Keratinocyte (primary cell): ENCODE measurements at regions not wholly inside any gene's neighbourhood (a gene's known extent, or its start where the extent isn't known, plus 50 kb on each side); places are given as distances from the start of the nearest gene placed in this dataset.

Experiments
- EZH2 ChIP-seq: IDR thresholded peaks from one replicate; pipeline ENCODE4 v1.6.1; 2012; ENCODE audit warnings: inconsistent platforms, mild to moderate bottlenecking, low read length, moderate library complexity
- TF ChIP-seq, protein P1 (sequence below), 3 experiments: IDR thresholded peaks in 1 of 3; conservative IDR thresholded peaks in 1 of 3; optimal IDR thresholded peaks in 1 of 3; 2 replicates in 2 of 3; 3 replicates in 1 of 3; pipeline versions ENCODE3 to v1.5.1; 2011; ENCODE audit warnings: low read length in 3 of 3, mild to moderate bottlenecking in 3 of 3, moderate library complexity in 2 of 3, control low read depth in 1 of 3, inconsistent platforms in 1 of 3; ENCODE audit not compliant: insufficient read depth in 2 of 3; ENCODE audit errors: extremely low read depth in 1 of 3

DNA sequence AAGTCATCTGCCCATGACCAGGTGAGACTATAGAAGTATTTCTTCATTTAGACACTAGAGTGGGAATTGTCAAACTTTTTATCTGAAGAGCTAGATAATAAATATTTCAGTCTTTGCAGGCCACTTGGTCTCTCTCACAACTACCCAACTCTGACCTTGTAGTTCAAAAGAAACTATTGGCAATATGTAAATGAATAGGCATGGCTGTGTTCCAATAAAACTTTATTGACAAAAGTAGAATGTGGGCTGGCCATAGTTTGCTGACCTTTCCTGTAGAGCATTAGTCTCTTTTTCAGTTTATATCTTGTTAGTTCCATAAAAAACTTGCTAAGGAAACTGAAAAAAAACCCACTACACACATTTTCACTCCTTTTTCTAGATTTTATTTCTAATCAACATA is 535.5 kb downstream of the PRR16 start:
- TF ChIP-seq, protein P1, sequence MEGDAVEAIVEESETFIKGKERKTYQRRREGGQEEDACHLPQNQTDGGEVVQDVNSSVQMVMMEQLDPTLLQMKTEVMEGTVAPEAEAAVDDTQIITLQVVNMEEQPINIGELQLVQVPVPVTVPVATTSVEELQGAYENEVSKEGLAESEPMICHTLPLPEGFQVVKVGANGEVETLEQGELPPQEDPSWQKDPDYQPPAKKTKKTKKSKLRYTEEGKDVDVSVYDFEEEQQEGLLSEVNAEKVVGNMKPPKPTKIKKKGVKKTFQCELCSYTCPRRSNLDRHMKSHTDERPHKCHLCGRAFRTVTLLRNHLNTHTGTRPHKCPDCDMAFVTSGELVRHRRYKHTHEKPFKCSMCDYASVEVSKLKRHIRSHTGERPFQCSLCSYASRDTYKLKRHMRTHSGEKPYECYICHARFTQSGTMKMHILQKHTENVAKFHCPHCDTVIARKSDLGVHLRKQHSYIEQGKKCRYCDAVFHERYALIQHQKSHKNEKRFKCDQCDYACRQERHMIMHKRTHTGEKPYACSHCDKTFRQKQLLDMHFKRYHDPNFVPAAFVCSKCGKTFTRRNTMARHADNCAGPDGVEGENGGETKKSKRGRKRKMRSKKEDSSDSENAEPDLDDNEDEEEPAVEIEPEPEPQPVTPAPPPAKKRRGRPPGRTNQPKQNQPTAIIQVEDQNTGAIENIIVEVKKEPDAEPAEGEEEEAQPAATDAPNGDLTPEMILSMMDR (optimal IDR thresholded peaks at IDR 0.05 in 1 of 3, IDR thresholded peaks at IDR 0.05 in 1 of 3, conservative IDR thresholded peaks at IDR 0.05 in 1 of 3; ENCODE audit: extremely low read depth in 1 of 3, insufficient read depth in 2 of 3, low read length in 3 of 3) = no peak
- no peak for TF ChIP-seq EZH2
